ENCODE measurements at regions not wholly inside any gene's neighbourhood (a gene's known extent, or its start where the extent isn't known, plus 50 kb on each side); places are given as distances from the start of the nearest gene placed in this dataset.

- no peak for DNase-seq
Measured at GRCh38 chr20:47406849-47407682, 50.6 kb upstream of the ZMYND8 start.

- DNase-seq, result no peak
Measured at GRCh38 chr20:47411161-47411560, 54.7 kb upstream of the ZMYND8 start.

GRCh38 chr20:47412083-47412482 lies 55.6 kb upstream of the ZMYND8 start:
- no peak for DNase-seq

- DNase-seq, result no peak
Measured at GRCh38 chr20:47413189-47413588, 56.7 kb upstream of the ZMYND8 start.

GRCh38 chr20:47417245-47418068 lies 61.0 kb upstream of the ZMYND8 start:
- no peak for DNase-seq

GRCh38 chr20:47418069-47418757 lies 61.7 kb upstream of the ZMYND8 start:
- no peak for DNase-seq

- no peak for DNase-seq
Measured at GRCh38 chr20:47419953-47420514, 63.5 kb upstream of the ZMYND8 start.

GRCh38 chr20:47421076-47421475 lies 64.6 kb upstream of the ZMYND8 start:
- no peak for DNase-seq

- no peak for DNase-seq
Measured at GRCh38 chr20:47423586-47423985, 67.1 kb upstream of the ZMYND8 start.

GRCh38 chr20:47427067-47427466 lies 70.6 kb upstream of the ZMYND8 start:
- DNase-seq, result no peak

- no peak for DNase-seq
Measured at GRCh38 chr20:47427746-47428145, 71.2 kb upstream of the ZMYND8 start.

- no peak for DNase-seq
Measured at GRCh38 chr20:47428164-47428563, 71.7 kb upstream of the ZMYND8 start.

GRCh38 chr20:47428851-47429336 lies 72.4 kb upstream of the ZMYND8 start:
- DNase-seq, result no peak

- no peak for DNase-seq
Measured at GRCh38 chr20:47429409-47429808, 72.3 kb upstream of the NCOA3 start.

GRCh38 chr20:47430862-47431588 lies 70.7 kb upstream of the NCOA3 start:
- no peak for DNase-seq

- no peak for DNase-seq
Measured at GRCh38 chr20:47432834-47433210, 68.9 kb upstream of the NCOA3 start.

- peak; percentile 66 for DNase-seq
Measured at GRCh38 chr20:47434128-47434779, 67.4 kb upstream of the NCOA3 start.

- DNase-seq, result no peak
Measured at GRCh38 chr20:47438464-47439381, 63.0 kb upstream of the NCOA3 start.

- peak; percentile 67 for DNase-seq
Measured at GRCh38 chr20:47440857-47441773, 60.6 kb upstream of the NCOA3 start.

- DNase-seq, result no peak
Measured at GRCh38 chr20:47441774-47442150, 59.9 kb upstream of the NCOA3 start.

Measured in EL (cell line).